ENCODE measurements at regions not wholly inside any gene's neighbourhood (a gene's known extent, or its start where the extent isn't known, plus 50 kb on each side); places are given as distances from the start of the nearest gene placed in this dataset.
A peak's percentile ranks its signal among the peaks of the same experiment; 100 is the strongest.

DNA sequence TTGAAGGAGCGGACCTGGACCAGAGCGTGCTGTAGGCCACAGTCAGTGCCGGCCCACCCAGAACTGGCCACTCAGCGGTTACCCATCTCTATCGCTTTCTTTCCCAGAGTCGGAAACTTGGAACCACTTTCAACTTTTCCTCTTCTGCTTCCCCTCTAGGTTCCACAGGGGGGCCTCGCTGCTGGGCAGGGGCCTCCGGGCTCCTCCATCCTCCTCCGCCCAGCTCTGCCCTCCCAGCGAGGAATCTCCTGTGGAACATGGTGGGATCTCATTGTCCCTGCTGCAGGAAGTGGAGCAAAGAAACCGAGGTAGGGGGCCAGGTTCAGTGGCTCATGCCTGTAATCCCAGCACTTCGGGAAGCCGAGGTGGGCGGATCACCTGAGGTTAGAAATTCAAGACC, 139.2 kb downstream of the ETS2 start:
- Histone ChIP-seq H3K36me3 (ENCODE audit: control insufficient read depth, insufficient read depth, low read length) (no peaks in the 10 kb centered on the region), H3K9me1 (ENCODE audit: insufficient read depth, low read length) (no peaks in the 10 kb centered on the region), H2AFZ (replicated peaks; ENCODE audit: low read length, poor library complexity) (peak overlapping the region; percentile 47), H4K91ac (ENCODE audit: insufficient read depth, low read depth, low read length) (0 out of 2 replicates have a peak overlapping the region, but pooled peaks have one; percentile 6), H4K5ac (ENCODE audit: low read depth, low read length) (no peak overlapping the region), H2BK15ac (ENCODE audit: low read depth, low read length) (no peak overlapping the region), H3K4me3 (ENCODE audit: insufficient read depth, low read depth, low read length) (no peak overlapping the region), H3K18ac (ENCODE audit: low read depth, low read length) (no peak overlapping the region), H3K4ac (ENCODE audit: low read depth, low read length) (peak overlapping the region; percentile 44; the same call in 1 of the 2 replicates), H3K9me3 (ENCODE audit: control insufficient read depth, insufficient read depth, low read length) (no peaks in the 10 kb centered on the region), H3K4me2 (ENCODE audit: low read depth, low read length) (no peak overlapping the region), H2BK5ac (ENCODE audit: low read depth, low read length, poor library complexity, severe bottlenecking) (no peak overlapping the region), H3K23ac (ENCODE audit: low read depth, low read length) (no peak overlapping the region), H3K27me3 (ENCODE audit: control insufficient read depth, insufficient read depth, low read length) (no peaks in the 10 kb centered on the region), H2BK120ac (ENCODE audit: low read depth, low read length) (no peak overlapping the region), H3K4me1 (ENCODE audit: control insufficient read depth, insufficient read depth, low read length) (peaks cover 12% of the 10 kb centered on the region), H3K14ac (replicated peaks; ENCODE audit: low read depth, low read length) (no peak overlapping the region), H3K27ac (ENCODE audit: insufficient read depth, low read length) (no peak overlapping the region), H4K8ac (ENCODE audit: low read depth in 2 of 2, low read length in 2 of 2) (no peak overlapping the region), H3K79me1 (ENCODE audit: low read depth in 1 of 2, low read length in 2 of 2) (no peaks in the 10 kb centered on the region), H2AK5ac (ENCODE audit: low read depth, low read length) (peak overlapping the region; percentile 43; the same call in 1 of the 2 replicates), H4K20me1 (ENCODE audit: insufficient read depth, low read length) (no peaks in the 10 kb centered on the region), H2AK9ac (replicated peaks; ENCODE audit: low read depth, low read length, poor library complexity) (peak overlapping the region; percentile 28), H3K56ac (ENCODE audit: extremely low read depth, insufficient read depth, low read length) (no peak overlapping the region), H3K9ac (ENCODE audit: low read depth, low read length) (no peak overlapping the region), H2BK20ac (ENCODE audit: low read depth, low read length) (no peak overlapping the region)
- no TSS peak for BruUV-seq (replicated peaks)
- DNase-seq = no peak
- intact Hi-C loops (cut with micrococcal nuclease) (no loop called here), dilution Hi-C loops (cut with HindIII; ENCODE audit: low sequenced_read_pairs, unreplicated experiment) (no loop called here), in situ Hi-C loops (cut with MboI; ENCODE audit: low sequenced_read_pairs) (no loop called here)
- no peak for TF ChIP-seq MXI1 (IDR thresholded peaks at IDR 0.05; ENCODE audit: borderline replicate concordance, low read depth, low read length)
- no peak for TF ChIP-seq SMC3 (IDR thresholded peaks at IDR 0.05; ENCODE audit: low read depth, low read length)
- TF ChIP-seq NFE2L2 (IDR thresholded peaks at IDR 0.05; ENCODE audit: low read depth, low read length) = no peak
- WGBS, 2 experiments (ENCODE audit: extremely low coverage in 2 of 2, insufficient read length in 1 of 2) = no CpG with 5 or more reads among the region's 14 CpGs
- POLR2A ChIA-PET (ENCODE audit: unreplicated experiment) = no interaction called here
- CTCF ChIA-PET = no interaction called here
- ATAC-seq (ENCODE audit: low read depth) = no peak
